PC-9 (cell line): ENCODE measurements at regions not wholly inside any gene's neighbourhood (a gene's known extent, or its start where the extent isn't known, plus 50 kb on each side); places are given as distances from the start of the nearest gene placed in this dataset.

Experiments used
- BruUV-seq: library from RNA; stranded (reverse); fragments of 400-500 nt; replicated peaks from 2 replicates; lab custom pipeline; 2021; lab: Mats Ljungman, UMichigan
- CTCF ChIA-PET: fragments of 300-600 bp; sonication (Branson Sonifier 250); formaldehyde crosslinking; loops from one replicate; lab custom pipeline; 2022; ENCODE audit warnings: antibody characterized with exemption; lab: Charles Lee
- POLR2A ChIA-PET: fragments of 300-600 bp; sonication (Branson Sonifier 250); formaldehyde crosslinking; loops from one replicate; lab custom pipeline; 2022; ENCODE audit warnings: antibody characterized with exemption; ENCODE audit not compliant: unreplicated experiment; lab: Charles Lee
- DNase-seq, 2 experiments: peaks; one replicate each; pipeline versions ENCODE4 v3.0.0 to v3.0.0-alpha.2; 2015 to 2022; ENCODE audit warnings: mixed read lengths in 1 of 2
- H2AFZ ChIP-seq: fragments of 200-600 bp; sonication (generic); 2 replicates; pipeline ENCODE4 v1.8.1; 2017; ENCODE audit warnings: antibody characterized with exemption
- H3F3A ChIP-seq: fragments of 200-600 bp; sonication (generic); 2 replicates; pipeline ENCODE4 v1.8.1; 2017; ENCODE audit warnings: antibody characterized with exemption, mild to moderate bottlenecking, low read depth; ENCODE audit not compliant: insufficient read depth
- H3K27ac ChIP-seq: fragments of 200-600 bp; sonication (generic); 2 replicates; pipeline ENCODE4 v1.6.1; 2016; ENCODE audit warnings: mixed run types
- H3K27me3 ChIP-seq: fragments of 200-600 bp; sonication (generic); 2 replicates; pipeline ENCODE4 v1.6.1; 2016; ENCODE audit warnings: low read depth, mixed run types; ENCODE audit not compliant: insufficient read depth
- H3K36me3 ChIP-seq: fragments of 200-600 bp; sonication (generic); 2 replicates; pipeline ENCODE4 v1.6.1; 2016; ENCODE audit warnings: low read depth, mixed run types
- H3K4me1 ChIP-seq: fragments of 200-600 bp; sonication (generic); replicated peaks from 2 replicates; pipeline ENCODE4 v1.6.1; 2016; ENCODE audit warnings: mixed run types; ENCODE audit not compliant: insufficient read depth
- H3K4me2 ChIP-seq: fragments of 200-600 bp; sonication (generic); 2 replicates; pipeline ENCODE4 v1.6.1; 2017; ENCODE audit warnings: mixed run types
- H3K4me3 ChIP-seq: fragments of 200-600 bp; sonication (generic); 2 replicates; pipeline ENCODE4 v1.6.1; 2016; ENCODE audit warnings: mixed run types
- H3K79me2 ChIP-seq: fragments of 200-600 bp; sonication (generic); 2 replicates; pipeline ENCODE4 v1.6.1; 2017; ENCODE audit warnings: low read depth, mixed run types
- H3K9me2 ChIP-seq: fragments of 200-600 bp; sonication (generic); 2 replicates; pipeline ENCODE4 v1.8.1; 2017; ENCODE audit warnings: mild to moderate bottlenecking; ENCODE audit not compliant: insufficient read depth
- H3K9me3 ChIP-seq: fragments of 200-600 bp; sonication (generic); 2 replicates; pipeline ENCODE4 v1.8.1; 2016; ENCODE audit warnings: low read depth; ENCODE audit not compliant: insufficient read depth
- H4K20me1 ChIP-seq: fragments of 200-600 bp; sonication (generic); 2 replicates; pipeline ENCODE4 v1.8.1; 2017; ENCODE audit not compliant: insufficient read depth
- EZH2 ChIP-seq: fragments of 200-600 bp; sonication (generic); IDR thresholded peaks from 2 replicates; pipeline ENCODE4 v1.8.0; 2017; ENCODE audit warnings: antibody characterized with exemption, low read depth
- intact Hi-C: fragments of 100-400 bp; cut with micrococcal nuclease; formaldehyde crosslinking; loops from one replicate; pipeline ENCODE4 v1.10.0; 2022; ENCODE audit not compliant: unreplicated experiment
- TF ChIP-seq, protein P1 (sequence below): fragments of 200-600 bp; sonication (generic); conservative IDR thresholded peaks from 2 replicates; pipeline ENCODE4 v1.6.1; 2017; ENCODE audit warnings: mixed run types, antibody characterized with exemption, mild to moderate bottlenecking, moderate library complexity

DNA sequence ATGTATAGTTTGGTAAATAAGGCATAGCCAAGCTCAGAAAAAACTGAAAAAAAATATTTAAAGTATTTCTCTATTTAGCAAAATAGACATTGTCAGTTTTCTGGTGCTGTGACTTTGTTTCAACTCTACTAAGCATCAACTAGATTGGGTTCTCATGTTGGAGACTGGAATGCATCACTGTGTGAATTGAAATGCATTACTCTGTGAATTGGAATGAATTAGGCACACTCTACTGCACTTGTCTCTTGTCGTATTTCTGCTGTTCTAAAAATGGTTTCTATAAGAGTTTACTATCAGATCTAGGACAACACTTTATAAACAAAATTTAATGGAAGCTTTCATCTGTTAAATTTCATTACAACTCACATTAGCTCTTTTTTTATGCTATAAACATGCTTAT lies 1772.2 kb downstream of the MAT2B start:
- no peaks in the 10 kb centered on the region for H3K9me3 ChIP-seq
- H3K4me2 ChIP-seq: no peak overlapping the region
- H3F3A ChIP-seq: no peaks in the 10 kb centered on the region
- H4K20me1 ChIP-seq: no peaks in the 10 kb centered on the region
- TF ChIP-seq, protein P1, sequence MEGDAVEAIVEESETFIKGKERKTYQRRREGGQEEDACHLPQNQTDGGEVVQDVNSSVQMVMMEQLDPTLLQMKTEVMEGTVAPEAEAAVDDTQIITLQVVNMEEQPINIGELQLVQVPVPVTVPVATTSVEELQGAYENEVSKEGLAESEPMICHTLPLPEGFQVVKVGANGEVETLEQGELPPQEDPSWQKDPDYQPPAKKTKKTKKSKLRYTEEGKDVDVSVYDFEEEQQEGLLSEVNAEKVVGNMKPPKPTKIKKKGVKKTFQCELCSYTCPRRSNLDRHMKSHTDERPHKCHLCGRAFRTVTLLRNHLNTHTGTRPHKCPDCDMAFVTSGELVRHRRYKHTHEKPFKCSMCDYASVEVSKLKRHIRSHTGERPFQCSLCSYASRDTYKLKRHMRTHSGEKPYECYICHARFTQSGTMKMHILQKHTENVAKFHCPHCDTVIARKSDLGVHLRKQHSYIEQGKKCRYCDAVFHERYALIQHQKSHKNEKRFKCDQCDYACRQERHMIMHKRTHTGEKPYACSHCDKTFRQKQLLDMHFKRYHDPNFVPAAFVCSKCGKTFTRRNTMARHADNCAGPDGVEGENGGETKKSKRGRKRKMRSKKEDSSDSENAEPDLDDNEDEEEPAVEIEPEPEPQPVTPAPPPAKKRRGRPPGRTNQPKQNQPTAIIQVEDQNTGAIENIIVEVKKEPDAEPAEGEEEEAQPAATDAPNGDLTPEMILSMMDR: no peak
- H3K4me3 ChIP-seq: no peak overlapping the region
- no peaks in the 10 kb centered on the region for H3K27me3 ChIP-seq
- ChIA-PET CTCF (no interaction called here), POLR2A (no interaction called here)
- H3K36me3 ChIP-seq: no peaks in the 10 kb centered on the region
- H3K4me1 ChIP-seq: no peaks in the 10 kb centered on the region
- no peak overlapping the region for H3K27ac ChIP-seq
- DNase-seq: no peak
- no peak overlapping the region for H2AFZ ChIP-seq
- intact Hi-C loops: no loop called here
- no peaks in the 10 kb centered on the region for H3K79me2 ChIP-seq
- H3K9me2 ChIP-seq: no peaks in the 10 kb centered on the region
- no TSS peak for BruUV-seq

DNA sequence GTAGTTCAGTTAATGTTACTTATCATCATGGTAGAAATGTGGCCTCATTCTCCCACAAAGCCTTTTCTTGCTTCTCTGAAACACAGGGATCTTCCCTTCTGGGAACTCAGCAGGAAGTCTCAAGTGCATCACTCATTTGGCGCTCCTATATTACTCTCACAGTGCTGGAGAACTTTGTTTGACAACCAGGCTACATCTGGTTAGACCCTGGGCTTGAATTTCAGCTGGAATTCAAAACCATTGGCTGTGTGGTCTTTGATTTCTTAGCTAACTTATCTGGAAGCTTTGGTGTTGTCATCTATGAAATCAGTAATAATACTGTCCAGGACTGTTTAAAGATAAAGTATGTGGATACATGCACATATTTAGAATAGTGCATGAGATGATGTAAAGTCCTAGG lies 1777.1 kb downstream of the MAT2B start:
- Histone ChIP-seq H3K4me1 (no peaks in the 10 kb centered on the region), H3K27me3 (no peaks in the 10 kb centered on the region), H2AFZ (no peak overlapping the region), H3K4me2 (no peak overlapping the region), H3K9me3 (no peaks in the 10 kb centered on the region), H3K27ac (no peak overlapping the region), H3K9me2 (no peaks in the 10 kb centered on the region), H3K36me3 (no peaks in the 10 kb centered on the region), H4K20me1 (no peaks in the 10 kb centered on the region), H3K79me2 (no peaks in the 10 kb centered on the region), H3F3A (no peaks in the 10 kb centered on the region), H3K4me3 (no peak overlapping the region)
- no peak for DNase-seq
- intact Hi-C loops: no loop called here
- ChIA-PET POLR2A (no interaction called here), CTCF (no interaction called here)
- BruUV-seq: no TSS peak
- TF ChIP-seq EZH2: no peak
- TF ChIP-seq, protein P1: no peak

DNA sequence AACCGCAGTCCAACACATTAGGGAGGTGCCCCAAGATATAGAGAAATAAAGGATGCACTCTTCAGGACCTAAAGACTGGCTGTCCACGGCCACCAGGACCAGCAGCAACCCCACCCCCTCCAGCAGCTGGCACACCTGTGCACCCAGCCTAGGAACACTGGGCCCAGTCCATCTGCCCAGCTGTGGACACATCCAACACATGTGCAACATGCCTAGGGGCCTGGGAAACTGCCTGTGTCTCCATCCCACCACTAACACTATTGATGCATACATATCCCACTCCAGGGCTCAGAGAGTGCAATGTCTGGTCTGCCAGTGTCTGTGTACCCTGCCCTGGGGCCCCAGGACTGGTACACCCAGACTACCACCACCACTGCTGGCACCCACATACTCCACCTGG lies 1781.3 kb downstream of the MAT2B start:
- no peak overlapping the region for H2AFZ ChIP-seq
- TF ChIP-seq, protein P1: no peak
- no peak for TF ChIP-seq EZH2
- CTCF ChIA-PET: no interaction called here
- H3F3A ChIP-seq: no peaks in the 10 kb centered on the region
- intact Hi-C loops: no loop called here
- no peaks in the 10 kb centered on the region for H4K20me1 ChIP-seq
- DNase-seq: no peak
- no peaks in the 10 kb centered on the region for H3K27me3 ChIP-seq
- H3K9me3 ChIP-seq: no peaks in the 10 kb centered on the region
- no peaks in the 10 kb centered on the region for H3K36me3 ChIP-seq
- no peak overlapping the region for H3K4me3 ChIP-seq
- no peaks in the 10 kb centered on the region for H3K9me2 ChIP-seq
- H3K79me2 ChIP-seq: no peaks in the 10 kb centered on the region
- H3K27ac ChIP-seq: no peak overlapping the region
- no peak overlapping the region for H3K4me2 ChIP-seq
- BruUV-seq: no TSS peak
- no peaks in the 10 kb centered on the region for H3K4me1 ChIP-seq
- POLR2A ChIA-PET: no interaction called here
